Suppressor macrophage treated with lipopolysaccharide for 4 hours (primary cell): ENCODE measurements at regions not wholly inside any gene's neighbourhood (a gene's known extent, or its start where the extent isn't known, plus 50 kb on each side); places are given as distances from the start of the nearest gene placed in this dataset.

Experiments
- DNase-seq: peaks from one replicate; pipeline ENCODE4 v3.0.0-alpha.2; 2020

DNA sequence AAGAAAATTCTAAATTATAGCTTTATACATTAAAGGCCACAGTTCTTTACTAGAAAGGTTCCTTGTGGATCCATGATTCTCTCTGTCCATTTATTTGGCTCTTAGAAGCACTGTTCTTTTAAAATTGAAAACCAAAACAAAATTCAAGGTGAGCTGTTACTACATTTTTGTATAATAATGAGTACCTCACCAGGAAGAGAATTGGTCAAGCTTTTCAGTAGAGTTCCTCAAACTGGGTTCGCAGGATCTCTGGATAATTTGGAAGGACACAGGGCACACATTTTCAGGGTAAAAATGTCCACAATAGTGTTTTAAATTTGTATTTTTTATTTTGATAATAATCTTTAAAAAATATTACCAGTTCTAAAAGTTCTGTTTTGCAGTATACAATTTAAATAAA is 93.0 kb downstream of the PPP1R3A start:
- DNase-seq, result no peak

GRCh38 chr7:113824117-113824823 is 94.5 kb downstream of the PPP1R3A start:
- DNase-seq, result no peak

DNA sequence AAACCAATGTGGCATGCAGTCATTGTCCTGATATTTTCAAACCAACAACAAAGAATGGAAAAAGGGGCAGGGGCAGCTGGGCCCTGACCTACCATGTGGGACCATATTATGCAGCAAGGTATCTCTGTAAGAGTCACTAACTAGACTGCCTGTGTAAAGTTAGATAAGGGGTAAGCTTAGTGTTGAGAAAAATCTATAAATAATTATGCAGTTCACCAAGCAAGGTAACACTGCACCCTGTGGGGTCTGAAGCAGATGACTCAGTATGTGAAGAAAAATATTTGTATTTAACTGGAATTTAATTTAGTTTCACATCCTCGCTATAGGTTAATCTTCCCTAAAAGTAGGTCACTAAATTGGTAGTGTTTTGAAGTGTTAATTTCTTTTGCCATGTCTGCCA is 99.3 kb downstream of the PPP1R3A start:
- no peak for DNase-seq

DNA sequence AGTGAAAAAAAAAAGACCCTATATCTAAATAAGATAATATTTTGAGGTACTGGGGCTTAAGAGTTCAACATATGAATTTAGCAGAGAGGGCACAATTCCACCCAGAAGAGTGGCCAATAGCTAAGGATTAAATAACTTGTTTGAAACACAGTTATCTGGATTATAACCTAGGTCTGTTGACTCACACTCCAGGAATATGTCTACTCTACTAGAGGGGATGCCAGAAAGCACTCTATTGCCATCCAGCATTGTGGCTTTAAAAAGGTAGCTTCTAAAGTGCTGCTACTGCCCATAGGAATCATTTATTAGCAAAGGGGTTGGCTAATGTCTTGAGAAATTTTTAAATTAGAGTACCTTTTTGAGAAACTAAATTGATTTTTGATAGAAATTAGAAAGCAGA is 102.2 kb downstream of the PPP1R3A start:
- no peak for DNase-seq

DNA sequence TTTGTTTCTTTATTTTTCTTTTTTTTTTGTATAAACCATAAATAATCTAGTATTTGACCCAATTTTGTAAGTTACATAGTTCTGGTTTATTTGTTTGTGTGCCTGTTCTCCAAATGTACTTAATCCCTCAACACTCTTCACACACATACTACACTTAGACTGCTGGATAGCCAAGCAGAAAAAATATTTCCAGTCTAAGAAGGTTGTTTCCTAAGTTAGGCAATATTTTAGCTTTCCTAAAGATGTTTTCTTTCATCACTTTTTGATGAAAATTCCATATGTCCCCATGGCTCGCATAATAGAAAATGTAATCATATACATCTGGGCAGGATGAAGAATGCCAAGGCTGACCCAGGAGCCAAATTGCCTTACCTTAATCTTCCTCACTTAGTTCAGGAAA is 105.3 kb downstream of the PPP1R3A start:
- no peak for DNase-seq

DNA sequence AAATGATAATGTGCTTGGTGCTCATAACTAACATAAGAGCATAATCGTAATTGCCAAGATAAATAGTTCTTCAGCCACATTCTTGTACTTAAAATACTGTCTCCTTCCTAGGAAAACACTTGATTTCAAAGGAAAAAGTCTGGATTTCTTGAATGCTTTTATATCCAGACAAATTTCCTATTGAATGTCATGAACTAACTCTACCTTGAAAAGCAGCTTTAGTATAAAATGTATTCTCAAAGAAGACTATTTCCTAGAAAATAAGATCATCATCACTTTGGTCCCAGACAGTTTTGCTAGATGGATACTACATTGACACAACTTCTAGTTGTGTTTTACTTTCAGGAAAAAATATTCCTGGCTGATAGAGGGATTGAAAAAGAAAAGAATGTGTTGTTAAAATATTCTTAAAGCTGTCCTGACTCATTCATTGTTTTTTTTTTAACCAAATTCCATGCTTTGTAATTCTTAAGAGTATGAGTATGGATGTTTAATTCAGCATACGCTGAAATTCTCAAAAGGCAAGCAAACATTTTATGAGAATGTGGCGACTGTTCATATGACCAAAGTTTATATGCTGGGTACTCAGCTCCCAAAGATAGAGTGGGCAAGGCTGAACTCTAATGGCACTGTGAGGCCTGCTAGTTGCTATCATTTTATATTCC is 106.1 kb downstream of the PPP1R3A start:
- no peak for DNase-seq

DNA sequence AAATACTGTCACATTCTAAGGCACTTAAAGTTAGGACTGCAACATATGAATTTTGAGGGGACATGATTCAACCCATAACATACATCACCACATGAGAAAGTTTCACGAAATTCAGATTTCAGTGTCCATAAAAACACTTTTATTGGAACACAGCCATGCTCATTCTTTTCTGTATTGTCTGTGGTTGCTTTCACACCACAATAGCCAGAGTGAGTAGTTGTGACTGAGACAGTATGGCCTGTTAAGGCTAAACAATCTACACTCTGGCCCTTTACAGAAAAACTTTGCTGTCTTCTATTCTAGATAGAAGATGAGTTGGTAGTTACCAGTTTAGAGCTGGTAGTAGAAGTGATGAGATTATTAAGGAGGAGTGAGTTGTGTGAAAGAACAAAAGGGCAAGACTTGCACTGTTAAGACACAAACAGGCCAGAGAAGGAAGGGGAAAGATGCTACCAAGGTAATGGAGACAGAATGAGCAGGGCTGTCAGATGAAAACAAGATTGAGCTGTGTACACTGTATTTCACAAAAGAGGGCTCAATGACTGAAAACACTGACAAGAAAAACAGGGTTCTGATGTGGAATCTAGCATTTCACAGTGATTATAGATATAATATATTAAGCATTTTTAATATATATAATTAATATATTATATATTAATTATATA is 108.6 kb downstream of the PPP1R3A start:
- no peak for DNase-seq

- DNase-seq, result no peak
Observed at GRCh38 chr7:113809581-113809980, 109.2 kb downstream of the PPP1R3A start.

DNA sequence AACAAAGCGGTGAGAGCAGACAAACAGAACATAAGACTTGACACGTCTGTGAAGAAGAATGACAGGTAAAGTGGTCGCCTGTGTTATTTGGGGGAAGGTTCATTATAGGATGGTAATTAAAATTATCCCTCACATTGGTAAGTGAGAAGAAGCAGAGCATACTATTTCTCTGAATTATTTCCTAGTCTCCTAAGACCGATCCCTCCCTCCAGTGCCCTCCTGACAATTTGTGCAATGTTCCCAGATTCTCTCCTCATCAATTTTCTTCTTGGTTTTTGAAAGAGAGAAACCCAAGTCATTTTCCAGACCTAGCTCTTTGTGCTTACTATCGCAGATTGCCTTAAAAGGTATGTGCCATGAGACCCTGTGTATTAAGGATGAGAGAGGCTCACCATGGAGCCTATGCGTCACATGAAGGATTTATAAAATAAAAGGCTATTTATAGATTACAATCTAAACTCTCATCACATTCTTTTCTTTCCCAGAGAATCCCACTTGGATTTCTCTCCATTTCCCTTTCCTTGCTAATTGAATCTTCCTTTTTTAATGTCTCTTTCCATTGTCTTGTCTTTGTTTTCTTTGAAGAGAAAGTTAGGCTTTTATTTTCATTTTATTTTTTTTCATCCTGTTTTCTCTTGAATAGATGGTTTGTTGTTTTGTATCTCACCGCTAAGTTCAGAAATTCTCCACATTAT is 112.0 kb downstream of the PPP1R3A start:
- DNase-seq, result no peak

DNA sequence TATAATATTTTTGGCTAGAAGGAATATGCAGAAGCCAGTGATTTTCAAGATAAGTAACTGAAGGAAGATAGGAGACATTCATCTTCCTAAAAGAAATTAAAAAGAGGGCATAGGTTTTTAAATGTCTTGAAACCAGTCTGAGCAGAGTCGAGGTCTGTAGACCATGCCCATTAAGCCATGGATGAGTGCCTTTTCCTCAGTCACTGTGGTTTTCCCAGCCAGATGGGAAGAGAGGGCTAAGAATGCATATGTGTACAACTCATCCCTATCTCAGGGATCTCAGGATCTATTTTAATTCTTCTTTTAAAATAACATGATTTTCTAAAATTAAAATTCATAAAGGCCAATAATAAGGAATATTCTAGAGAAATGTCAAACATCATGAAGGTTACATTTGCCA is 112.8 kb downstream of the PPP1R3A start:
- no peak for DNase-seq

DNA sequence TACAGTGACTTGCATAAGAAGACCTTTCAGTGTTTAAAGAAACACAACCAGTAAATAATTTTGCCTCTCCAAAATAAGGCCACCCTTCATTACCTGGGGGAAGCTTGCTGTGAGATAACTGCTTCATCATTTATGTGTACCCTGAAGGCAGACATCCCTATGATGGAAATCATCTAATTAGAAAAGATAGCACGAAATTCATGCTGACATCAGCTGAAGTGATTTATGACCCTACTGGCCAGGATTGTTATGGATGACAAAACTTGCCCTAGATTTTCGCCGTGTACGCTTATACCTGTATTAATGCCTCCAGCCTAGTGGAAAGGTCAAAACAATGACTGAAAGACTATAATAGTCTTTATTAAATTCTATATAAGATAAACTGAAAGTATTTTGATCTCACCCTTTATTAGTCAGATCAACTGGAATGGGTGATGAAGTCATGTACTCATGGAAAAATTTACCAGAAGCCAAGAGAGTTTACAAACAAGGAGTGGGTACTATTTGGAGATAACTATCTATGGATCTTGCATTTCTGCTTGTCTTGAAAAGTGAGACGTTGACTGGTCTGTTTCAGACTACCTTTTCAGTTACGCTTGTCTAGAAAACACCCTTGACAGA is 114.2 kb downstream of the PPP1R3A start:
- no peak for DNase-seq

GRCh38 chr7:113801751-113802150 is 117.1 kb downstream of the PPP1R3A start:
- no peak for DNase-seq

DNA sequence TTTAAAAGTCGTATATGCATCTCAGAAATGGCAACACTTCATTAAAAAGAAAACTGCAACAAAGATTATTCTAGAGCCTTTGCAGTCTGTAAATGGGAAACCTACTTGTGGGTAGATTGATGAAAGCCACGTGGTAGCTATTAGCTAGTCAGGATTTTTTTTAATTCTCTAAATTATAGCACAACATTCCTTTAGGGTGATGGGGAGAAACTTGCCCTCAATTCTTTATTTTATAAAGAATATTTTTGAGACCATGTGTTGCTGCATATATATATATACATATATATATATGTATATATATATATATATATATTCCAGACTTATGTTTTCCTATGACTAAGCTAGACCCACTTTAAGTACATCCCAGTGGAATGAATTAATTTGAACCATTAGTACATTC is 118.0 kb downstream of the PPP1R3A start:
- DNase-seq, result no peak

- no peak for DNase-seq
Observed at GRCh38 chr7:113799896-113800295, 118.9 kb downstream of the PPP1R3A start.

GRCh38 chr7:113797420-113798010 is 121.3 kb downstream of the PPP1R3A start:
- no peak for DNase-seq

- no peak for DNase-seq
Observed at GRCh38 chr7:113796557-113796956, 122.3 kb downstream of the PPP1R3A start.

DNA sequence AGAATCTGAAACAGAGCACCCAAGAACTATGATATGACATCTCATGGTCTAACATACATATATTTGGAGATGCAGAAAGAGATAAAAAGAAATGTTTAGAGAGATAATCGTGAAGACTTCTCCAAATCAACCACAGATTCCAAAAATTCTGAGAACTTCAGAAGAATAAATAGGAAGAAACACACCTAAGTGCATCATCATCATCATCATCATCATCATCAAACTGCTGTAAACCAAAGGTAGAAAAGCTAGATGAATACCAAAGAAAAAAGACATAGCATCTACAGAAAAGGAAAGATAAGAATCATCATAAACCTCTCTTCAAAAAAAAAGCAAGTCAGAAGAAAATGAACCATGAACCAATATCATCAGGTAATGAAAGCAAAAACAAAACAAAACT is 124.2 kb downstream of the PPP1R3A start:
- DNase-seq, result no peak

- no peak for DNase-seq
Observed at GRCh38 chr7:113793171-113793570, 125.6 kb downstream of the PPP1R3A start.

DNA sequence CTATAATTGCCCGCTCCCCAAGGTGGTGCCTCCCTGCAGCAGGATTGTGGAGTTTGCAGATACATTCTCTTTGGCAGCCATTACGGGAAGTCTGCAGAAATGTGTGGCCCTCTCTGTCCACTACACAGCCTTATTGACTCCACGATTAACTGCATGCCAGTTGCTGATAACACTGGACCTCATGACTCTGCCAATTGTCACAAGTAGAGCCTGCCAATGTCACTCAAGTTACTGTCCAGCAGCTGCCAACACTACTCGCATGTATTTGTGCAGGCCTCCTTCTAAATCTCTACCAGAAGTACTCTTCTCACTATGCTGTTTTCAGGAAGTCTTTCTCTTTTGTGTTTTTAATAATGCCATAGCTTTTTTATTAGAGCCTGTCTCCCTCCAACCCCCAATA is 128.8 kb downstream of the PPP1R3A start:
- DNase-seq, result no peak

DNA sequence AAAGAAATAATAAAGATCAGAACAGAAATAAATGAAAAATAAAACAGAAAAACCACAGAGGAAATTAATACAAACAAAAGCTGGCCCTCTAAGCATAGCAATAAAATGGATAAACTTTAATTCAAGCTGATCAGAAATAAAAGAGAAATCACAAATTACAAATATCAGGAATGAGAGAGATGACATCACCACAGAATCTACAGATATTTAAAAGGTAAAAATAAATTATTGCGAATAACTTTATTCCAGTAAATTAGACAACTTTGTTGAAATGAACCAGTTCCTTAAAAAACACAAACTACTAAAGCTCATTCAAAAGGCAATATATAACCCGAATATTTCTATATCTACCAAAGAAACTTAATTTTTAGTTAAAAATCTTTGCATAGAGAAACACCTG is 131.7 kb downstream of the PPP1R3A start:
- DNase-seq, result no peak

- DNase-seq, result no peak
Observed at GRCh38 chr7:113784956-113785355, 133.9 kb downstream of the PPP1R3A start.

DNA sequence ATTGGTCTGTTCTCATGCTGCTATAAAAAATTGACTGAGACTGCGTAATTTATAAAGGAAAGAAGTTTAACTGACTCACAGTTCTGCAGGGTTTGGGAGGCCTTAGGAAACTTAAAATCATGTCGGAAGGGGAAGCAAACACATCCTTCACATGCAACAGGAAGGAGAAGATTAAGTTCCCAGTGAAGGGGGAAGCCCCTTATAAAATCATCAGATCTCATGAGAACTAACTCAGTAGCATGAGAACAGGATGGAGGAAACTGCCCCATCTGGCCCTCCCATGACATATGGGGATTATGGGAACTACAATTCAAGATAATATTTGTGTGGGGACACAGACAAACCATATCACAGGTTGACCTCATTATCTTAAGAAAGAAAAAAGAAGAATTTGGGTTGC is 134.5 kb downstream of the PPP1R3A start:
- peak; percentile 63 for DNase-seq

DNA sequence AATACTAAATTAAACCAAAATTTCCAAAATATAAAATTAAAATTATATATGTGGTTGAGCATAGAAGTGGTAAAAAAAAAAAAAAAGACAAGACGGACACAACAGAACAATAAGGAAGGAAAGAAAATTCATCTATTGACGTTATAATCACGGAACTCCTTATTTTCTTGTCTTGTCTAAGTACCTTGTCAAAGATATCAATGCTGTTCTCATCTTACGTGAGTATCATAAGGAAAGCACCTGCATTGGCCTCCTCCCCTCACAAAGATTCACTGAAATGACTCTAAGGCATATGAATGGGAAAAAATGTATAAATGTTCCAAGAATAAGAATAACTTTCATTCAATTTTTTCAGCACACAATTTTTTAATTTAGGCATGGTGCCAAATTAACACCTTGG is 135.4 kb downstream of the PPP1R3A start:
- DNase-seq, result no peak
